NT2/D1 (cell line): ENCODE measurements at regions not wholly inside any gene's neighbourhood (a gene's known extent, or its start where the extent isn't known, plus 50 kb on each side); places are given as distances from the start of the nearest gene placed in this dataset.

Source experiments
- SUZ12 ChIP-seq: IDR thresholded peaks from 2 replicates; pipeline ENCODE4 v1.6.1; 2011; ENCODE audit not compliant: insufficient read length, insufficient read depth; ENCODE audit errors: extremely low read depth
- YY1 ChIP-seq: IDR thresholded peaks from 2 replicates; pipeline ENCODE4 v1.6.1; 2011; ENCODE audit not compliant: insufficient read length, insufficient read depth

- TF ChIP-seq SUZ12 (no peak), YY1 (no peak)
These were observed 105.8 kb downstream of the TBX19 start for GRCh38 chr1:168386492-168386891.
